ENCODE measurements at regions not wholly inside any gene's neighbourhood (a gene's known extent, or its start where the extent isn't known, plus 50 kb on each side); places are given as distances from the start of the nearest gene placed in this dataset.

DNA sequence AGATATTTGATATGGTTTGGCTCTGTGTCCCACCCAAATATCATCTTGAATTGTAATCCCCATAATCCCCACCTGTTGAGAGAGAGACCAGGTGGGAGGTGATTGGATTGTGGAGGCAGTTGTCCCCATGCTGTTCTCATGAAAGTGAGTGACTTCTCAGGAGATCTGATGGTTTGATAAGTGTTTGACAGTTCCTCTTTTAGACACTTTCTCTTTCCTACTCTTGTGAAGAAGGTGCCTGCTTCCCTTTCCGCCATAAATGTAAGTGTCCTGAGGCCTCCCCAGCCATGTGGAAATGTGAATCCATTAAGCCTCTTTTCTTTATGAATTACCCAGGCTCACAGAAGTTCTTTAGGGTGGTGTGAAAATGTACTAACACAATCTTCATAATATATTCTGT, 1404.0 kb upstream of the ADGRB3 start:
- no peaks in the 10 kb centered on the region for H3K36me3 ChIP-seq (ENCODE audit: control insufficient read depth in 2 of 2, insufficient read depth in 2 of 2, low read length in 1 of 2)
- ChIA-PET RAD21 (ENCODE audit: unreplicated experiment) (no interaction called here), CTCF (no interaction called here), POLR2A (no interaction called here), SMC1A (ENCODE audit: uncharacterized antibody, unreplicated experiment) (no interaction called here)
- DNase-seq (ENCODE audit: low read depth, low spot score) (no peak), FAIRE-seq (no peak), ATAC-seq (no peak)
- no peaks in the 10 kb centered on the region for H3K27me3 ChIP-seq (replicated peaks in 1 of 2; ENCODE audit: control insufficient read depth in 2 of 2, insufficient read depth in 2 of 2, low read length in 1 of 2)
- H3K4me2 ChIP-seq (ENCODE audit: control insufficient read depth, insufficient read depth), result no peak overlapping the region
- H3K4me3 ChIP-seq, result no peak overlapping the region
- no peaks in the 10 kb centered on the region for H3K9me3 ChIP-seq (replicated peaks; ENCODE audit: control insufficient read depth, insufficient read depth, low read length)
- H4K20me1 ChIP-seq (ENCODE audit: control insufficient read depth, insufficient read depth), result no peaks in the 10 kb centered on the region
- H3K79me2 ChIP-seq (ENCODE audit: control insufficient read depth, insufficient read depth, low read length), result no peaks in the 10 kb centered on the region
- intact Hi-C loops (cut with micrococcal nuclease; ENCODE audit: unreplicated experiment), result no loop called here
- in situ Hi-C loops (cut with MboI), result no loop called here
- TF ChIP-seq SPI1 (IDR thresholded peaks at IDR 0.05; ENCODE audit: borderline replicate concordance, insufficient read depth, low read depth, low read length), result peak; percentile 5; the same call in 1 of the 2 replicates
- TF ChIP-seq, protein P1, sequence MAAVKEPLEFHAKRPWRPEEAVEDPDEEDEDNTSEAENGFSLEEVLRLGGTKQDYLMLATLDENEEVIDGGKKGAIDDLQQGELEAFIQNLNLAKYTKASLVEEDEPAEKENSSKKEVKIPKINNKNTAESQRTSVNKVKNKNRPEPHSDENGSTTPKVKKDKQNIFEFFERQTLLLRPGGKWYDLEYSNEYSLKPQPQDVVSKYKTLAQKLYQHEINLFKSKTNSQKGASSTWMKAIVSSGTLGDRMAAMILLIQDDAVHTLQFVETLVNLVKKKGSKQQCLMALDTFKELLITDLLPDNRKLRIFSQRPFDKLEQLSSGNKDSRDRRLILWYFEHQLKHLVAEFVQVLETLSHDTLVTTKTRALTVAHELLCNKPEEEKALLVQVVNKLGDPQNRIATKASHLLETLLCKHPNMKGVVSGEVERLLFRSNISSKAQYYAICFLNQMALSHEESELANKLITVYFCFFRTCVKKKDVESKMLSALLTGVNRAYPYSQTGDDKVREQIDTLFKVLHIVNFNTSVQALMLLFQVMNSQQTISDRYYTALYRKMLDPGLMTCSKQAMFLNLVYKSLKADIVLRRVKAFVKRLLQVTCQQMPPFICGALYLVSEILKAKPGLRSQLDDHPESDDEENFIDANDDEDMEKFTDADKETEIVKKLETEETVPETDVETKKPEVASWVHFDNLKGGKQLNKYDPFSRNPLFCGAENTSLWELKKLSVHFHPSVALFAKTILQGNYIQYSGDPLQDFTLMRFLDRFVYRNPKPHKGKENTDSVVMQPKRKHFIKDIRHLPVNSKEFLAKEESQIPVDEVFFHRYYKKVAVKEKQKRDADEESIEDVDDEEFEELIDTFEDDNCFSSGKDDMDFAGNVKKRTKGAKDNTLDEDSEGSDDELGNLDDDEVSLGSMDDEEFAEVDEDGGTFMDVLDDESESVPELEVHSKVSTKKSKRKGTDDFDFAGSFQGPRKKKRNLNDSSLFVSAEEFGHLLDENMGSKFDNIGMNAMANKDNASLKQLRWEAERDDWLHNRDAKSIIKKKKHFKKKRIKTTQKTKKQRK (IDR thresholded peaks at IDR 0.05; ENCODE audit: low read depth, low read length), result no peak
- H3K9ac ChIP-seq (ENCODE audit: control insufficient read depth, insufficient read depth, low read length), result no peak overlapping the region
- no TSS peak for BruUV-seq (replicated peaks)
- no peak overlapping the region for H3K27ac ChIP-seq (ENCODE audit: control insufficient read depth, insufficient read depth)
- H3K4me1 ChIP-seq (ENCODE audit: control insufficient read depth, insufficient read depth, low read length), result no peaks in the 10 kb centered on the region
- H2AFZ ChIP-seq (ENCODE audit: control insufficient read depth, low read depth, low read length), result no peak overlapping the region
- WGBS (ENCODE audit: insufficient coverage, insufficient replicate concordance, low lambda C conversion rate, missing lambda C conversion rate), result 22% methylated on average over 1 of the region's 1 CpG

DNA sequence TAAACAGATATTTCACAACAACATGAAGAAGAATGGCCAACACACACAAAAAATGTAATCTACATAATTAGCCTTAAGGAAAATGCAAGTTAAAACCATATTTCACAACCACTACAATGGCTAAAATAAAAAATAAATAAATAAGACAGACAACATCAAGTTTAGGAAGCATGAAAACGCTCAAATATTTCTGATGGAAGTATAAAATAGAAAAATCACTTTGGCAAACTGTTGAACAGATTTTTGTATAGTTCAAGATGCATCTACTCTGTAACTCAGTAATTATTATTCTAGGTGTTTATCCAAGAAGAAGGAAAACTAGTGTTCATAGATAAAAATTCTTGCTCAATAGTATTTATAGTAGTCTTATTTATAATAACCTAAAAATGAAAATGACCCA, 1410.1 kb upstream of the ADGRB3 start:
- no peak overlapping the region for H2AFZ ChIP-seq (ENCODE audit: control insufficient read depth, low read depth, low read length)
- no peaks in the 10 kb centered on the region for H3K36me3 ChIP-seq (ENCODE audit: control insufficient read depth in 2 of 2, insufficient read depth in 2 of 2, low read length in 1 of 2)
- ChIA-PET RAD21 (ENCODE audit: unreplicated experiment) (no interaction called here), POLR2A (no interaction called here), SMC1A (ENCODE audit: uncharacterized antibody, unreplicated experiment) (no interaction called here), CTCF (no interaction called here)
- 0% methylated on average over 1 of the region's 1 CpG for WGBS (ENCODE audit: insufficient coverage, insufficient replicate concordance, low lambda C conversion rate, missing lambda C conversion rate)
- H4K20me1 ChIP-seq (ENCODE audit: control insufficient read depth, insufficient read depth), result no peaks in the 10 kb centered on the region
- no peaks in the 10 kb centered on the region for H3K27me3 ChIP-seq (replicated peaks in 1 of 2; ENCODE audit: control insufficient read depth in 2 of 2, insufficient read depth in 2 of 2, low read length in 1 of 2)
- no peak for FAIRE-seq
- no peak overlapping the region for H3K4me2 ChIP-seq (ENCODE audit: control insufficient read depth, insufficient read depth)
- DNase-seq (ENCODE audit: low read depth, low spot score), result no peak
- in situ Hi-C loops (cut with MboI), result no loop called here
- no peak overlapping the region for H3K27ac ChIP-seq (ENCODE audit: control insufficient read depth, insufficient read depth)
- no peaks in the 10 kb centered on the region for H3K9me3 ChIP-seq (replicated peaks; ENCODE audit: control insufficient read depth, insufficient read depth, low read length)
- no peaks in the 10 kb centered on the region for H3K4me1 ChIP-seq (ENCODE audit: control insufficient read depth, insufficient read depth, low read length)
- H3K9ac ChIP-seq (ENCODE audit: control insufficient read depth, insufficient read depth, low read length), result no peak overlapping the region
- no peak overlapping the region for H3K4me3 ChIP-seq
- H3K79me2 ChIP-seq (ENCODE audit: control insufficient read depth, insufficient read depth, low read length), result no peaks in the 10 kb centered on the region
- intact Hi-C loops (cut with micrococcal nuclease; ENCODE audit: unreplicated experiment), result no loop called here
- ATAC-seq, result no peak
- BruUV-seq (replicated peaks), result no TSS peak
- TF ChIP-seq EGR1 (IDR thresholded peaks at IDR 0.05; ENCODE audit: borderline replicate concordance in 1 of 2, low read depth in 2 of 2, low read length in 2 of 2) (no peak), ZZZ3 (IDR thresholded peaks at IDR 0.05; ENCODE audit: control insufficient read depth, insufficient read length, low read depth) (no peak), ZNF622 (IDR thresholded peaks at IDR 0.05) (no peak), SP1 (IDR thresholded peaks at IDR 0.05; ENCODE audit: low read depth, low read length) (no peak), RUNX3 (IDR thresholded peaks at IDR 0.05; ENCODE audit: low read length) (no peak), TCF12 (IDR thresholded peaks at IDR 0.05; ENCODE audit: low read depth, low read length) (no peak)
- TF ChIP-seq, protein P2, sequence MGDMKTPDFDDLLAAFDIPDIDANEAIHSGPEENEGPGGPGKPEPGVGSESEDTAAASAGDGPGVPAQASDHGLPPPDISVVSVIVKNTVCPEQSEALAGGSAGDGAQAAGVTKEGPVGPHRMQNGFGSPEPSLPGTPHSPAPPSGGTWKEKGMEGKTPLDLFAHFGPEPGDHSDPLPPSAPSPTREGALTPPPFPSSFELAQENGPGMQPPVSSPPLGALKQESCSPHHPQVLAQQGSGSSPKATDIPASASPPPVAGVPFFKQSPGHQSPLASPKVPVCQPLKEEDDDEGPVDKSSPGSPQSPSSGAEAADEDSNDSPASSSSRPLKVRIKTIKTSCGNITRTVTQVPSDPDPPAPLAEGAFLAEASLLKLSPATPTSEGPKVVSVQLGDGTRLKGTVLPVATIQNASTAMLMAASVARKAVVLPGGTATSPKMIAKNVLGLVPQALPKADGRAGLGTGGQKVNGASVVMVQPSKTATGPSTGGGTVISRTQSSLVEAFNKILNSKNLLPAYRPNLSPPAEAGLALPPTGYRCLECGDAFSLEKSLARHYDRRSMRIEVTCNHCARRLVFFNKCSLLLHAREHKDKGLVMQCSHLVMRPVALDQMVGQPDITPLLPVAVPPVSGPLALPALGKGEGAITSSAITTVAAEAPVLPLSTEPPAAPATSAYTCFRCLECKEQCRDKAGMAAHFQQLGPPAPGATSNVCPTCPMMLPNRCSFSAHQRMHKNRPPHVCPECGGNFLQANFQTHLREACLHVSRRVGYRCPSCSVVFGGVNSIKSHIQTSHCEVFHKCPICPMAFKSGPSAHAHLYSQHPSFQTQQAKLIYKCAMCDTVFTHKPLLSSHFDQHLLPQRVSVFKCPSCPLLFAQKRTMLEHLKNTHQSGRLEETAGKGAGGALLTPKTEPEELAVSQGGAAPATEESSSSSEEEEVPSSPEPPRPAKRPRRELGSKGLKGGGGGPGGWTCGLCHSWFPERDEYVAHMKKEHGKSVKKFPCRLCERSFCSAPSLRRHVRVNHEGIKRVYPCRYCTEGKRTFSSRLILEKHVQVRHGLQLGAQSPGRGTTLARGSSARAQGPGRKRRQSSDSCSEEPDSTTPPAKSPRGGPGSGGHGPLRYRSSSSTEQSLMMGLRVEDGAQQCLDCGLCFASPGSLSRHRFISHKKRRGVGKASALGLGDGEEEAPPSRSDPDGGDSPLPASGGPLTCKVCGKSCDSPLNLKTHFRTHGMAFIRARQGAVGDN (IDR thresholded peaks at IDR 0.05), result no peak
